HG02610 (cell line): ENCODE measurements at regions not wholly inside any gene's neighbourhood (a gene's known extent, or its start where the extent isn't known, plus 50 kb on each side); places are given as distances from the start of the nearest gene placed in this dataset.

Experiments
- ATAC-seq: cut with Tn5 transposase; IDR thresholded peaks from one replicate; pipeline ENCODE4 v1.9.1; 2021; ENCODE audit warnings: mild to moderate bottlenecking, moderate library complexity; ENCODE audit not compliant: unreplicated experiment

GRCh38 chr13:95445131-95445530 is 107.4 kb upstream of the CLDN10 start:
- ATAC-seq, result no peak

- ATAC-seq, result no peak
These were observed 104.7 kb upstream of the CLDN10 start for GRCh38 chr13:95447814-95448213.

GRCh38 chr13:95451656-95452055 is 100.9 kb upstream of the CLDN10 start:
- ATAC-seq, result no peak

- ATAC-seq, result no peak
These were observed 100.1 kb upstream of the CLDN10 start for GRCh38 chr13:95452375-95452774.

- no peak for ATAC-seq
These were observed 96.7 kb upstream of the CLDN10 start for GRCh38 chr13:95455782-95456181.

GRCh38 chr13:95456815-95457214 is 95.7 kb upstream of the CLDN10 start:
- ATAC-seq, result no peak

- ATAC-seq, result peak; percentile 100
These were observed 95.2 kb upstream of the CLDN10 start for GRCh38 chr13:95457294-95457693.

GRCh38 chr13:95462801-95463200 is 89.7 kb upstream of the CLDN10 start:
- no peak for ATAC-seq

GRCh38 chr13:95463531-95463930 is 89.0 kb upstream of the CLDN10 start:
- no peak for ATAC-seq

GRCh38 chr13:95470574-95471366 is 81.8 kb upstream of the CLDN10 start:
- ATAC-seq, result no peak

- ATAC-seq, result peak; percentile 70
These were observed 80.6 kb upstream of the CLDN10 start for GRCh38 chr13:95471960-95472359.

GRCh38 chr13:95474992-95475391 is 77.5 kb upstream of the CLDN10 start:
- ATAC-seq, result no peak

GRCh38 chr13:95477187-95477586 is 75.3 kb upstream of the CLDN10 start:
- ATAC-seq, result no peak

- ATAC-seq, result peak; percentile 14
These were observed 72.8 kb upstream of the CLDN10 start for GRCh38 chr13:95479731-95480130.

GRCh38 chr13:95480131-95480545 is 72.4 kb upstream of the CLDN10 start:
- peak; percentile 82 for ATAC-seq

- no peak for ATAC-seq
These were observed 71.4 kb upstream of the CLDN10 start for GRCh38 chr13:95480791-95481780.

- no peak for ATAC-seq
These were observed 68.5 kb upstream of the CLDN10 start for GRCh38 chr13:95484052-95484451.

GRCh38 chr13:95485045-95485517 is 67.4 kb upstream of the CLDN10 start:
- no peak for ATAC-seq

- ATAC-seq, result no peak
These were observed 66.9 kb upstream of the CLDN10 start for GRCh38 chr13:95485518-95486144.

GRCh38 chr13:95492044-95492801 is 60.3 kb upstream of the CLDN10 start:
- ATAC-seq, result no peak
